Peyer's patch (tissue), 4 donors: ENCODE measurements at regions not wholly inside any gene's neighbourhood (a gene's known extent, or its start where the extent isn't known, plus 50 kb on each side); places are given as distances from the start of the nearest gene placed in this dataset.

ENCODE experiments used
- DNase-seq, 3 donors: peaks; one replicate each; pipeline ENCODE4 v3.0.0-alpha.2; 2017 to 2019
- H3K27ac ChIP-seq, 4 donors: fragments of 200-600 bp; sonication (generic); one replicate each; pipeline ENCODE4 v1.5.1; 2016 to 2019
- H3K27me3 ChIP-seq, 2 donors: fragments of 200-600 bp; sonication (generic); one replicate each; pipeline ENCODE4 v1.5.1; 2019
- H3K36me3 ChIP-seq, 3 donors: fragments of 200-600 bp; sonication (generic); one replicate each; pipeline ENCODE4 v1.5.1; 2016 to 2019
- H3K4me1 ChIP-seq, 4 donors: fragments of 200-600 bp; sonication (generic); one replicate each; pipeline ENCODE4 v1.5.1; 2016 to 2019
- H3K4me3 ChIP-seq, 4 donors: fragments of 200-600 bp; sonication (generic); 1 replicate in 3 of 4; 2 replicates in 1 of 4; pipeline ENCODE4 v1.5.1; 2016 to 2019; ENCODE audit warnings: mild to moderate bottlenecking in 1 of 4
- H3K9me3 ChIP-seq, 4 donors: fragments of 200-600 bp; sonication (generic); one replicate each; pipeline ENCODE4 v1.5.1; 2016 to 2019; ENCODE audit warnings: mild to moderate bottlenecking in 1 of 4
- POLR2A ChIP-seq, 2 donors: fragments of 450-650 bp; IDR thresholded peaks; one replicate each; pipeline ENCODE4 v1.5.1; 2017; ENCODE audit warnings: antibody characterized with exemption in 2 of 2, mild to moderate bottlenecking in 2 of 2, moderate library complexity in 2 of 2
- TF ChIP-seq, protein P1 (sequence below), 6 experiments: fragments of 450-650 bp in 4 of 6; fragments of 200-600 bp in 2 of 6; sonication (generic) in 1 of 6; IDR thresholded peaks; one replicate each; pipeline ENCODE4 v1.5.1; 2017 to 2019; ENCODE audit warnings: antibody characterized with exemption in 6 of 6, mild to moderate bottlenecking in 3 of 6, moderate library complexity in 1 of 6

GRCh38 chr10:6737758-6738111 lies 157.7 kb upstream of the PRKCQ start:
- Histone ChIP-seq H3K27ac (no peak overlapping the region), H3K9me3 (no peaks in the 10 kb centered on the region)

GRCh38 chr10:6737080-6737641 lies 157.1 kb upstream of the PRKCQ start:
- Histone ChIP-seq H3K4me3 (no peak overlapping the region), H3K36me3 (no peaks in the 10 kb centered on the region), H3K4me1 (peaks cover 0 to 9% (median 0%) of the 10 kb centered on the region in 4 donors), H3K27me3 (no peaks in the 10 kb centered on the region), H3K27ac (no peak overlapping the region), H3K9me3 (no peaks in the 10 kb centered on the region)
- no peak for DNase-seq
- no peak for TF ChIP-seq POLR2A (IDR thresholded peaks at IDR 0.05)
- TF ChIP-seq, protein P1, sequence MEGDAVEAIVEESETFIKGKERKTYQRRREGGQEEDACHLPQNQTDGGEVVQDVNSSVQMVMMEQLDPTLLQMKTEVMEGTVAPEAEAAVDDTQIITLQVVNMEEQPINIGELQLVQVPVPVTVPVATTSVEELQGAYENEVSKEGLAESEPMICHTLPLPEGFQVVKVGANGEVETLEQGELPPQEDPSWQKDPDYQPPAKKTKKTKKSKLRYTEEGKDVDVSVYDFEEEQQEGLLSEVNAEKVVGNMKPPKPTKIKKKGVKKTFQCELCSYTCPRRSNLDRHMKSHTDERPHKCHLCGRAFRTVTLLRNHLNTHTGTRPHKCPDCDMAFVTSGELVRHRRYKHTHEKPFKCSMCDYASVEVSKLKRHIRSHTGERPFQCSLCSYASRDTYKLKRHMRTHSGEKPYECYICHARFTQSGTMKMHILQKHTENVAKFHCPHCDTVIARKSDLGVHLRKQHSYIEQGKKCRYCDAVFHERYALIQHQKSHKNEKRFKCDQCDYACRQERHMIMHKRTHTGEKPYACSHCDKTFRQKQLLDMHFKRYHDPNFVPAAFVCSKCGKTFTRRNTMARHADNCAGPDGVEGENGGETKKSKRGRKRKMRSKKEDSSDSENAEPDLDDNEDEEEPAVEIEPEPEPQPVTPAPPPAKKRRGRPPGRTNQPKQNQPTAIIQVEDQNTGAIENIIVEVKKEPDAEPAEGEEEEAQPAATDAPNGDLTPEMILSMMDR (IDR thresholded peaks at IDR 0.05): no peak

More at GRCh38 chr10:6737758-6738111, 157.7 kb upstream of the PRKCQ start:
- H3K4me1 ChIP-seq: peaks cover 0 to 9% (median 0%) of the 10 kb centered on the region in 4 donors
- no peak overlapping the region for H3K4me3 ChIP-seq
- no peak for DNase-seq
- H3K27me3 ChIP-seq: no peaks in the 10 kb centered on the region
- TF ChIP-seq, protein P1 (IDR thresholded peaks at IDR 0.05): no peak
- TF ChIP-seq POLR2A (IDR thresholded peaks at IDR 0.05): no peak
- no peaks in the 10 kb centered on the region for H3K36me3 ChIP-seq

GRCh38 chr10:6734286-6734685 lies 154.2 kb upstream of the PRKCQ start:
- DNase-seq: no peak
- no peaks in the 10 kb centered on the region for H3K9me3 ChIP-seq
- TF ChIP-seq, protein P1 (IDR thresholded peaks at IDR 0.05): no peak
- no peak for TF ChIP-seq POLR2A (IDR thresholded peaks at IDR 0.05)
- H3K36me3 ChIP-seq: no peaks in the 10 kb centered on the region
- H3K4me3 ChIP-seq: no peak overlapping the region
- H3K4me1 ChIP-seq: peaks cover 0 to 9% (median 0%) of the 10 kb centered on the region in 4 donors
- H3K27me3 ChIP-seq: no peaks in the 10 kb centered on the region
- no peak overlapping the region for H3K27ac ChIP-seq

- no peak for DNase-seq
- Histone ChIP-seq H3K4me1 (no peaks in the 10 kb centered on the region), H3K4me3 (no peak overlapping the region), H3K9me3 (no peaks in the 10 kb centered on the region), H3K27me3 (no peaks in the 10 kb centered on the region), H3K27ac (no peak overlapping the region), H3K36me3 (no peaks in the 10 kb centered on the region)
- TF ChIP-seq POLR2A (IDR thresholded peaks at IDR 0.05): no peak
- TF ChIP-seq, protein P1 (IDR thresholded peaks at IDR 0.05): no peak
These were observed 149.8 kb upstream of the PRKCQ start for GRCh38 chr10:6729861-6730344.

DNA sequence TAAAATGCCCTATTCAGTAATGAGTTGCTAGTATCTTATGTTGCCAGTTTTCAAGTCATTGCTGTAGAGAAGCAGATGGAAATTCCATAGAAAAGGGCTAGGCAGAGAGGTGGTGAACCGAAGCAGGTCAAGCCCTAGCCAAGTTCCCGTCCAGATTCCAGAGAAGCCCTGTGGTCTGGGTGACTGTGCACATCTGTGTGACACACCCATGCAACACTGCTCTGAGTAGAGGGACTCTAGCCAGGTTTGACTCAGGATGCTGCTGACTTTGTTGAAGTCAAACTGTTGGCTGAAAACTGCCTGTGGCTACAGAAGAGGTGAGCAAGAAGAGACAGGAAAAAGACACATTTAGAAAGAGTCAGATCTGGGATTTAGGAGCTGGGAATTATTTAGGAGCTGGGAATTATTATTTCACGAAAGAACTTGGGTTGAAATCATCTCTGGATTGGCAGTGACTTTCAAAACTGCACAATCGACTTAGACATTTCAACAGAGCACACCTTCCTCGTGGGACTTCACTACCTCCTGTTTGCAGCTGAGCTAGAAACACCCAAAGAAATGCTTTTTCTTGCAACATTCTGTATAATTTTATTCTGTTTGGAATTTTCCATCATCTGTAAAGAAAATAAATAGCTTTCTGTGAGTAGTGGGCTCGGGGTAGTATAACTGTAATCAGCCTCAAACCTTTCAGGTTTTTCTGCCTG lies 149.1 kb upstream of the PRKCQ start:
- no peak overlapping the region for H3K27ac ChIP-seq
- DNase-seq: no peak

More for the DNA sequence above, 149.1 kb upstream of the PRKCQ start:
- Histone ChIP-seq H3K36me3 (no peaks in the 10 kb centered on the region), H3K9me3 (no peaks in the 10 kb centered on the region), H3K27me3 (no peaks in the 10 kb centered on the region), H3K4me1 (no peaks in the 10 kb centered on the region), H3K4me3 (no peak overlapping the region)
- TF ChIP-seq, protein P1 (IDR thresholded peaks at IDR 0.05): no peak
- TF ChIP-seq POLR2A (IDR thresholded peaks at IDR 0.05): no peak
